Endodermal cell (in vitro differentiated cells): ENCODE measurements at regions not wholly inside any gene's neighbourhood (a gene's known extent, or its start where the extent isn't known, plus 50 kb on each side); places are given as distances from the start of the nearest gene placed in this dataset.
"Not testable (repeated sequence)": the region's sequence is repeated elsewhere in the genome, so short reads cannot be mapped to it uniquely, and the experiment has no call there.

Experiments used
- DNase-seq: peaks from one replicate; pipeline ENCODE4 v3.0.0-alpha.2; 2017
- H3K27ac ChIP-seq: 2 replicates; pipeline ENCODE4 v1.5.1; 2013; ENCODE audit warnings: mild to moderate bottlenecking, low read depth, low read length, moderate library complexity
- H3K27me3 ChIP-seq: 2 replicates; pipeline ENCODE4 v1.6.1; 2013; ENCODE audit warnings: mild to moderate bottlenecking, low read length, moderate library complexity; ENCODE audit not compliant: insufficient read depth, control insufficient read depth, poor library complexity, severe bottlenecking
- H3K36me3 ChIP-seq: 2 replicates; pipeline ENCODE4 v1.7.0; 2013; ENCODE audit warnings: mild to moderate bottlenecking, low read length, moderate library complexity; ENCODE audit not compliant: control insufficient read depth, insufficient read depth
- H3K4me1 ChIP-seq: one replicate; pipeline ENCODE4 v1.7.0; 2013; ENCODE audit warnings: low read length; ENCODE audit not compliant: control insufficient read depth, insufficient read depth
- H3K4me3 ChIP-seq: 2 replicates; pipeline ENCODE4 v1.5.1; 2013; ENCODE audit warnings: mild to moderate bottlenecking, low read length, moderate library complexity
- H3K9ac ChIP-seq: 2 replicates; pipeline ENCODE4 v1.6.1; 2013; ENCODE audit warnings: mild to moderate bottlenecking, low read length, moderate library complexity; ENCODE audit not compliant: poor library complexity, severe bottlenecking; ENCODE audit errors: extremely low read depth
- H3K9me3 ChIP-seq: 2 replicates; pipeline ENCODE4 v1.6.1; 2013; ENCODE audit warnings: mild to moderate bottlenecking, low read length, moderate library complexity; ENCODE audit not compliant: control insufficient read depth
- H3K27ac Mint-ChIP-seq: 2 replicates; pipeline ENCODE4 v1.8.0; 2020; ENCODE audit warnings: mixed read lengths
- H3K27me3 Mint-ChIP-seq: 2 replicates; pipeline ENCODE4 v1.8.0; 2021; ENCODE audit warnings: mild to moderate bottlenecking, mixed read lengths; ENCODE audit not compliant: insufficient read depth
- H3K36me3 Mint-ChIP-seq: 2 replicates; pipeline ENCODE4 v1.8.0; 2020; ENCODE audit warnings: low read depth, mixed read lengths
- H3K4me1 Mint-ChIP-seq: 2 replicates; pipeline ENCODE4 v1.8.0; 2020; ENCODE audit warnings: mixed read lengths
- H3K4me3 Mint-ChIP-seq: 2 replicates; pipeline ENCODE4 v1.8.0; 2020; ENCODE audit warnings: mild to moderate bottlenecking, moderate library complexity, mixed read lengths
- H3K9me3 Mint-ChIP-seq: 2 replicates; pipeline ENCODE4 v1.8.0; 2020; ENCODE audit warnings: mild to moderate bottlenecking, mixed read lengths
- CTCF ChIP-seq: fragments of 200-600 bp; sonication (generic); conservative IDR thresholded peaks from 2 replicates; pipeline ENCODE4 v1.5.0; 2021; ENCODE audit warnings: antibody characterized with exemption, mild to moderate bottlenecking
- WGBS, 2 experiments: methylation state at CpG; one replicate each; pipeline versions ENCODE4 v1.1.5 to v1.1.7; 2013; ENCODE audit warnings: missing lambda C conversion rate in 2 of 2, mixed read lengths in 1 of 2; ENCODE audit not compliant: insufficient coverage in 1 of 2, insufficient read length in 1 of 2; 5-methylcytosine and 5-hydroxymethylcytosine counted together

GRCh38 chr16:17914168-17914567 lies 422.4 kb downstream of the NPIPA8 start:
- no peaks in the 10 kb centered on the region for H3K36me3 Mint-ChIP-seq
- H3K27me3 Mint-ChIP-seq: peaks cover 3% of the 10 kb centered on the region
- DNase-seq: no peak
- H3K27ac Mint-ChIP-seq: no peak overlapping the region
- H3K27ac ChIP-seq: no peak overlapping the region
- H3K4me3 Mint-ChIP-seq: no peak overlapping the region
- H3K9ac ChIP-seq: no peak overlapping the region
- no peak for TF ChIP-seq CTCF
- peaks cover 23% of the 10 kb centered on the region for H3K9me3 ChIP-seq
- peaks cover 37% of the 10 kb centered on the region for H3K9me3 Mint-ChIP-seq
- H3K36me3 ChIP-seq: no peaks in the 10 kb centered on the region
- no peaks in the 10 kb centered on the region for H3K4me1 ChIP-seq
- no CpG with 5 or more reads among the region's 1 CpG for WGBS, 2 experiments
- no peaks in the 10 kb centered on the region for H3K4me1 Mint-ChIP-seq
- H3K27me3 ChIP-seq: no peaks in the 10 kb centered on the region
- H3K4me3 ChIP-seq: no peak overlapping the region

- no CpG with 5 or more reads among the region's 1 CpG for WGBS, 2 experiments
- H3K4me3 Mint-ChIP-seq: not testable (repeated sequence)
Observed at GRCh38 chr16:17911578-17911977, 425.0 kb downstream of the NPIPA8 start.

GRCh38 chr16:17906626-17907025 lies 429.9 kb downstream of the NPIPA8 start:
- H3K27ac ChIP-seq, H3K4me3 ChIP-seq, H3K9ac ChIP-seq, H3K4me3 Mint-ChIP-seq, H3K9me3 ChIP-seq, DNase-seq, H3K27me3 Mint-ChIP-seq, H3K27me3 ChIP-seq, H3K4me1 ChIP-seq, H3K36me3 ChIP-seq, H3K4me1 Mint-ChIP-seq, H3K27ac Mint-ChIP-seq, H3K36me3 Mint-ChIP-seq: not testable (repeated sequence)
- H3K9me3 Mint-ChIP-seq: peaks cover 39% of the 10 kb centered on the region
- 91 to 95% methylated on average over 6 to 10 of the region's 10 CpGs for WGBS, 2 experiments

More at GRCh38 chr16:17911578-17911977, 425.0 kb downstream of the NPIPA8 start:
- not testable (repeated sequence) for H3K4me1 Mint-ChIP-seq, H3K27ac Mint-ChIP-seq, H3K27me3 ChIP-seq, H3K4me3 ChIP-seq, H3K4me1 ChIP-seq, H3K27ac ChIP-seq, H3K27me3 Mint-ChIP-seq, H3K36me3 Mint-ChIP-seq, H3K9ac ChIP-seq, H3K36me3 ChIP-seq, DNase-seq
- H3K9me3 ChIP-seq: peaks cover 15% of the 10 kb centered on the region
- H3K9me3 Mint-ChIP-seq: peaks cover 46% of the 10 kb centered on the region

GRCh38 chr16:17901309-17901708 lies 430.5 kb upstream of the XYLT1 start:
- Histone ChIP-seq H3K9me3 (peaks cover 6% of the 10 kb centered on the region), H3K4me1 (no peaks in the 10 kb centered on the region), H3K9ac (no peak overlapping the region), H3K4me3 (no peak overlapping the region), H3K27me3 (no peaks in the 10 kb centered on the region), H3K36me3 (no peaks in the 10 kb centered on the region), H3K27ac (no peak overlapping the region)
- peaks cover 13% of the 10 kb centered on the region for H3K9me3 Mint-ChIP-seq
- no peak overlapping the region for H3K4me3 Mint-ChIP-seq
- DNase-seq: no peak
- no peaks in the 10 kb centered on the region for H3K27me3 Mint-ChIP-seq
- no peak for TF ChIP-seq CTCF
- WGBS, 2 experiments: 71 to 86% methylated on average over 1 of the region's 1 CpG
- H3K27ac Mint-ChIP-seq: no peak overlapping the region
- no peaks in the 10 kb centered on the region for H3K36me3 Mint-ChIP-seq
- H3K4me1 Mint-ChIP-seq: no peaks in the 10 kb centered on the region
